Occipital lobe (tissue), 1 donor: ENCODE measurements at regions not wholly inside any gene's neighbourhood (a gene's known extent, or its start where the extent isn't known, plus 50 kb on each side); places are given as distances from the start of the nearest gene placed in this dataset.

ENCODE experiments used
- DNase-seq: peaks from one replicate; lab custom pipeline; 2025; lab: John Stamatoyannopoulos, UW

DNA sequence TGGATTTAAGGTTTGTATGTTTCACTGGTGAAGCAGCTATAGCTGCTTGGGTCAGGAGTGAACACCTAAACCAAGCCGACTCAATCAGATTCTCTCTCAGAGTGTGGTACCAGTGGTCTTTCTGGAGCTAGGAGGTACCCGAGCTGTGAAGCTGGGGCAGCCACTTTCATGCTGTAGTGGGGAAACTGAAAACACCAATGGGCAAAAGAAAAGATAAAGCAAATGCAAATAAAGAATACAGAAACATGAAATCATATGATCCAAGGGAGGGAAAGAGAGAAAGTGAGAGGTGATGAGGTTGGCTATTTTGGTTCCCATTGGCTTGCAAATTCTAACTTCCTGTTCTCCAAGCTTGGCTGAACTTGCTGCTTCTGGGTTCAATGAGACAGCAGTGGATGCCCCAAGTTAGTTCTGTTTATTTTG lies 212.3 kb upstream of the CFAP20DC start:
- DNase-seq: no peak

DNA sequence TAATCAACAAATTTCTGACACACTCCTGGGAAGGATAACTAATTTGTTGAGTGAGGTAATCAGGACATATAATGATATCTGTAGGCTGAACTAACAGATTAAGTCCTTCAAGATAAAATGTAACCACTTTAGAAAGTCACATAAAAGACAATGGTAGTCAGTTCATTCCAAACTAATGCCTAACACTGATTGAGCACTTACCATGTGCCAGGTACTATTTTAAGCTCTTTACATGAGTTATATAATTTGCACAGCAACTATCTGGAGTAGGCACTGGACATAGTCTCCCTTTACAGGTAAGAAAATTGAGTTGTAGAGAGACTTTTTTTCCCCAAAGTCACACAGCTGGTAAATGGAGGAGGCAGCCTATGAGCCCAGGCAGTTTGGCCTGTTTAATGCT lies 211.2 kb upstream of the CFAP20DC start:
- no peak for DNase-seq

GRCh38 chr3:59258550-59259260 lies 208.9 kb upstream of the CFAP20DC start:
- DNase-seq: no peak

GRCh38 chr3:59257506-59257905 lies 207.7 kb upstream of the CFAP20DC start:
- no peak for DNase-seq

- no peak for DNase-seq
Measured at GRCh38 chr3:59256230-59256629, 206.4 kb upstream of the CFAP20DC start.

DNA sequence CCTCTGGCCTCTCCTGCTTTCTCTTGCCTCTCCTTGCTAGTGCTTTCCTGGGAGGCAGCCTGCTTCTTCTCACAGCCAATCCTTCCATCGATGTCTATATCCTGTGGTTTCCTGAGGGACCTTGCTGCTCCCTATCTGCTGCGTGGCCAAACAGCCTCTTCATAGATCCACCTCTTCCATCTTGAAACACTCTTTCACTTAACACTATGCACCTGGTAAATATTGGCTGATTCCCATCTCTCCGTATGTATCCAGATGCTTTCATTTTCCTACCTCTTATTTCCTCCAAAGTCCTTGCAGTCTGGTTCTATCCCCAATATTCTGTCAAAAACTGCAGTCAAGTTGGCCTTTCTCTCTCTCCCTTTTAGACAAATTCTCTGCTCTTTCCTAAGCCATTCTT lies 205.2 kb upstream of the CFAP20DC start:
- no peak for DNase-seq

GRCh38 chr3:59254433-59254832 lies 204.6 kb upstream of the CFAP20DC start:
- DNase-seq: no peak

DNA sequence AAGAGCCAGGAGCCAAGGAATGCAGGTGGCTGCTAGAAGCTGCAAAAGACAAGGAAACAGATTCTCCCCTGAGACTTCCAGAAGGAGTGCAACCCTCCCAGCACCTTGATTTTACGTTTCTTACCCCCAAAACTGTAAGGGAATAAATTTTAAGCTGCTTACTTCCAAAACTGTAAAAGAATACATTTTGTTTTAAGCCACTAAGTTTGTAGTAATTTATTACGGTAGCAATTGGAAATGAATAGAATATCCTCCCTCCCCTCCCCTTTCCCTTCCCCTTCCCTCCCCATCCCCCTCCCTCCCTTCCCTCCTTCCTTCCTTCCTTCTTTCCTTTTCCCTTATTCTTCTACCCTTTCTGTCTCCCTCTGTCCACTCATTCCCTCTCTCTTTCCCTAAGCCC lies 203.7 kb upstream of the CFAP20DC start:
- no peak for DNase-seq

DNA sequence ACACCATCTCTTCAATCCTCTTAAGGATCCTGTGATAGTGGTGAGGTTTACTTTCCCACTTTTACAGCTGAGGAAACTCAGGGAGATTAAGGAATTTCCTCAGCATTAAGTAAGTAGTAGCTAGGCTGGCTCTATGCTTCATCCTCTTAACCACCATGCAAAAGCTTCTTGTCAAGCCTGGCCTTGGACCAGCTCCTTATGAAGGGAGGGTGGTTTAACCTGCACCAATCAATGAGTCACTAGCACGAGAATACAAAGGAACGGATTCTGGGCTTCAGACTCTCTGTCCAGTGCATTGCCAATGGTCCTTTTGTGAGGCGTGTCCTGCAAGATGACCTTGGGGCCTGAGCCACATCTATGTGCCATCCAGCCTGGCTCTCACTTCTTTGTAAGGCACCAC lies 202.0 kb upstream of the CFAP20DC start:
- no peak for DNase-seq

DNA sequence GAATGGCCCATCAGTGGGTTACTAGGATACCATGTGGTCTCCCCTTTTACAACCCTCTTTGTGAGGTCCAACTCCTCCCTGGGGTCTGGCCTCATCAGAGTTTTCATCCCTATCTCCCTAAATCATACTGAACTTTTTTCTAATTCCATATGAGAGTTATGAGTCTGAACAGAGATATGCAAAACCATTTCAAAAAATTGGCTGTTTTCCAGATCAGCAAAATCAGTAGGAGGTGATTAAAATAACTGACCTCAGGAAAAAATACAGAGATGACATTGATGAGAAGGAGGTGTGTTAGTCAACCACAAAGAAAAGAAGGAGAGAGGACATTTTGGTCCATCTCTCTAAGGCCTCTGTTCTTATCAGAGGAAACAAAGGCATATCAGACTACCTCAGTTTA lies 200.8 kb upstream of the CFAP20DC start:
- no peak for DNase-seq

DNA sequence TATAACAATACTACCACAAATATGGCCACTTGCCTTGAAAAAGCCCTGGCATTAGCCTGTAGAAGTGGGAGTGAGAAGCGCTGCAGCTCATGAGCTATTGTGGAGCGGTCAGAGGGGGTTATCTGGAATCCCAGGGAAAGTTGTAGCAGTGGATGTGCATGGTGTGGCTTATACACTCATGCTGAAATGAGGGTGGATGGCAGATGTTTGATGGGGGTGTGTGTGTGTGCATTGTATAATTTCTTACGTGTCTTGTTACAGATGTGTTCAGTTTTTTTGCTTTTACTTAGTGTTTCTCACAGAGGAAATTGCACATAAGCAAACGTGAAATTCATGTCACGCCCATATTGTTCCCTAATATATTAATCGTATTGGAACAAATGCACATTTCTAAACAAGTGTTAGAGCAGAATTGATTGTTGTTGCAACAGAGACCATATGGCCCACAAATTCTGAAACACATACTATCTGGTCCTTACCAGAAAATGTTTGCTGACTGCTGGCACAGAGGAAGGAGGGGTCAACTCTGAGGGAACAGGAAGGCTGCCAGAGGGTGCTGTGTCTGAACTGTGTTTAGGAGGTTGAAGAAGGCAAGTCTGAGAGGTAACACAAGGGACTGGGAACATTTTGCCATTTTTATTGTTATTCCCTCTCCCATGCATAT lies 200.0 kb upstream of the CFAP20DC start:
- DNase-seq: no peak

DNA sequence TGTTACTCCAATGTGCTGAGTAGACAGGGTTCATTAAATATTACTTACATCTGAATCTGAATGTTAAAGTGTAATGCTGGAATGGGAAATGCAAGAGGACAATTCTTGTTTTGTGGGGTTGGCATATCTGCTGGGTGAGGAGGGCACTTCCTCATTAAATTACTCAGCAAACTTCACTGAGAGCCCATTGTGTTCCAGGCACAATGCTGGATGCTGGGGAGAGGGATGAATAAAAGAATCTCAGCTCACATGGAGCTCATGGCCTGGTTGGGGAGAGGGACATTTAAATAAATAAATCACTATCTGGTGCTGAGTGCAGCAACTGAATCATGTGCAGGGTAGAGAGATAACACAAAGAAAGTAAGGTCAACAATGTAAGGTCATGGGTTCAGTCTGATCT lies 199.2 kb upstream of the CFAP20DC start:
- DNase-seq: peak; percentile 23

GRCh38 chr3:59247402-59247841 lies 197.6 kb upstream of the CFAP20DC start:
- no peak for DNase-seq

- DNase-seq: no peak
Measured at GRCh38 chr3:59246719-59247401, 197.0 kb upstream of the CFAP20DC start.

DNA sequence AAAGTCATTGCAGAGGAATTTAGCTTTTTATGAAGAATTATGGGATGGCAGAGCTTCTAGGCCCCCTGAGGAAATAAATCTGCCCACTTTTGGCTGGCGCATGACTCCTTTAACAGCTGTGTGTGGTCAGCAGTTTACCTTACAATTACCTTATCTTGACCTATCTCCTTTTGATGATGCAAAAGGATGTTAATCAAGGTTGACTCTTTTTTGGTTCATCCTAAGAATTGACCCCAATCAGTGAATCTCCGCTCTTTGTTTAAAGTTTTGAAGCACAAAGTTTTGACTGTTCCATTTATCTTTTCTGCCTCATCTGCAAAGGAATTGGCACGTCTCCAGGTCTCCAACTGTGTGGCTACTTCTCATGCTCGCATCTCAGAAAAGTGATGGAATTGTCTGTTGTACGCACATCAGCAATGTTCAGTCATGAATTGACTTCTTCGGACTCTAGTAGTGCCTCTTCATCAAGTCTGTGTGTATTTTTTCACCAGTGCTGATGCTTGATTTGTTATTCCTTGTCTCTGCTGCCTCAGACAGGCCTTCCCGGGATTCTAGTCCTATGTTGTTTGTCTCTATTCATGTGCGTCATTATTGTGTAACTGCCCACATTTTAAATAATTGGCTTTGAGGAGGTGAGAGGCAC lies 196.2 kb upstream of the CFAP20DC start:
- no peak for DNase-seq

GRCh38 chr3:59245300-59245858 lies 195.6 kb upstream of the CFAP20DC start:
- DNase-seq: no peak

DNA sequence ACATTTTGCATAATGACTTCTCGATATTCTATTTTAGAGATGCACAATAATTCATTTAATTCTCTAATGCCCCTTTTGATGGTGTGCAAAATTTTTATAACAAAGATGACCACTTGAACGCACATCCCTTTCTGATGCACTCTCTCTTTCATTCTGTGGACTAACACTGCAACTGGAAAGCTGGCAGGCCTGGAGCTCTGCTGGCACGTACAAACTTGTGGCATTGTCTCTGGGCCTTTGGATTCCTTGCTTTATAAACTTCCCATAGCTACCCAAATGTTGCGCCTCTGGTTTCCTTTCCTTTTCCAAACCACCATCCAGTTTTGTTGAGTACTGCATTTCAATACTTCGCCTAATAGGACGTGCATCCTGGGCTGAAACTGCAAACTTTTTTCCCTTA lies 194.5 kb upstream of the CFAP20DC start:
- no peak for DNase-seq

GRCh38 chr3:59243476-59243875 lies 193.7 kb upstream of the CFAP20DC start:
- DNase-seq: no peak

- DNase-seq: no peak
Measured at GRCh38 chr3:59240666-59241255, 190.9 kb upstream of the CFAP20DC start.

- DNase-seq: no peak
Measured at GRCh38 chr3:59237121-59237520, 187.3 kb upstream of the CFAP20DC start.

DNA sequence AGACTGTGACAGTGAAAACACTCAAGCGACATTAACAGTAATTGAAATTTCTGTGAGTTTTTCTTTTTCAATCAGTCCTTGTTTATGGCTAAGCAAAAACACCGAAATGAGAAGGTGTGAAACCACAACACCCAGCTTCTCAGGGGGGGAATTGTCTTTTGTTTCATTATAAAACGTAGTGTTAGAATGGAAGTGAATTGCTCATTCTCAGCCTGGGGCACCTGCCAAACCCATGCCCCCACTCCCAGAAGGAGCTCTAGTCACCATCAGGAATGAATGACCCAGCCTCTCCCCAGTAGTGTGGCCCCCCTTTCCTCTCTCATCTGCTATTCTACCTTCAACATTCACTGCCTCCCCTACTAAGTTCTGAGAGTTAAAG lies 185.8 kb upstream of the CFAP20DC start:
- no peak for DNase-seq
